HG03442 (cell line): ENCODE measurements at regions not wholly inside any gene's neighbourhood (a gene's known extent, or its start where the extent isn't known, plus 50 kb on each side); places are given as distances from the start of the nearest gene placed in this dataset.
"Not testable (repeated sequence)": the region's sequence is repeated elsewhere in the genome, so short reads cannot be mapped to it uniquely, and the experiment has no call there.

Source experiments
- ATAC-seq: cut with Tn5 transposase; IDR thresholded peaks from one replicate; pipeline ENCODE4 v1.9.1; 2021; ENCODE audit warnings: mild to moderate bottlenecking, moderate library complexity; ENCODE audit not compliant: unreplicated experiment

- ATAC-seq: peak; percentile 51
These were observed 154.1 kb downstream of the ZNF664 start for GRCh38 chr12:124126950-124127655.

GRCh38 chr12:124129132-124129531, 156.1 kb downstream of the ZNF664 start:
- no peak for ATAC-seq

GRCh38 chr12:124130691-124131591, 157.9 kb downstream of the ZNF664 start:
- ATAC-seq: peak; percentile 52

GRCh38 chr12:124131659-124132058, 158.6 kb downstream of the ZNF664 start:
- ATAC-seq: no peak

DNA sequence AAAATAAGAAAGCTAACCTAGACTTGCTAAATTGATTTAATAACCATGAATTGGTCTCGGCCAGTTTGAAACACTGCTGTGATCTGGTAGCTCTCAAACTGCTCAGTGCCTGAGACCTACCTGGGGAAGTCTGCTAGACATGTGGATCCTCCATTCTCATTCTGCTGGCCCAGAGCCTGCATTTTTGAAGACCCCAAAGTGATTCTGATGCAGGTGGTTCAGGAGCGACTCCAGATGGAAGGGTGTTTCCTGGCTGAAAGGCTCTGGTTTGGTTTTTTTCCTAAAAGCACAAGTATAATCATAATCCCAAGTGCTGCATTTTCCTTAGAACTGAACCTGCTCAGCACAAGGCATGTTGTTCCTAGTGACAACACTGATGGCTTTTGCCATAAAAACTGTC, 159.5 kb downstream of the ZNF664 start:
- ATAC-seq: no peak

DNA sequence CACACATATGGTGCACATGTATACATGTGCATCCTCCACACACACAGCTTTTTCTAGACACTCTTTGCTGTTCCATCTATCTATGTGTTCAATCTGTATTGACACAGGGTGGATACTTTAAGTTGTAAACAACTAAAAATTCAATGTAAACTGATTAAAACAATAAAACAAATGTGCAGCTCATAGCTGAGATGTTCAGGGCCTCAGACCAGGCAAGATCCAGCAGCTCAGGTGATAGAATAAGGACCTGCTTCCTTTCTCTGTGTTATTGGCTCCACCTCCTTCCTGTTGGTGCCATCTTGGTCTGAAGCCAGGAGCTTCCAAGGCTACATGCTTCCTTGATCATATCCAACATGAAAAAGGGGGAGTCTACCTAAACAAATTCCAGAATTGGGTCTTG, 158.1 kb upstream of the RFLNA start:
- ATAC-seq: no peak

DNA sequence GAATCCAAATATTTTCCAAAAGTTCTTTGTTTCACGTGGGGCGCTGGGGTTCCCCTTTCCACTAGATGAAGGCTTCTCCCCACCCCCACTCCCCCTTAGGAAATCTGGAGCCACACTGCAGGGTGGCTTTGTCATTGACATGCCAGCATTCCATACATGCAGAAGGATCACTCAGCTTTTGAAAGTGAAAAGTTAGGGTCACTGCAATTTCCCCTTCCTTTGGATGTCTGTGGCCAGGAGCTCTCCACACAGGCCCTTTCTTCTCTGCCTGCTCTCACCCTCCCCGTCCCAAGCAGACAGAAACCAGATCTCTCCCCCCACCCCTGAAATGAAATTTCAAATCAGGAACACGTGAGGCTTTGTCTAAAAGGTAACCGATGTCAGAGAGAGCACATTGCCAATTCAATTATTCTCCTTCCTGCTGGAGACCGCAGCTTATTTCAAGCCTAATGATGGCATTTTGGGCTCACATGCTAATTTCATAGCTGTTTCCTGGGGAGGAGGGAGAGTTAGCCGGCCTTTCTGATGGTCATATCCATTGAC, 153.9 kb upstream of the RFLNA start:
- no peak for ATAC-seq

GRCh38 chr12:124141611-124142010, 153.3 kb upstream of the RFLNA start:
- not testable (repeated sequence) for ATAC-seq

GRCh38 chr12:124142395-124143035, 152.4 kb upstream of the RFLNA start:
- no peak for ATAC-seq

- no peak for ATAC-seq
These were observed 151.2 kb upstream of the RFLNA start for GRCh38 chr12:124143726-124144125.

GRCh38 chr12:124144531-124145194, 150.2 kb upstream of the RFLNA start:
- ATAC-seq: no peak

- no peak for ATAC-seq
These were observed 147.9 kb upstream of the RFLNA start for GRCh38 chr12:124147027-124147426.

DNA sequence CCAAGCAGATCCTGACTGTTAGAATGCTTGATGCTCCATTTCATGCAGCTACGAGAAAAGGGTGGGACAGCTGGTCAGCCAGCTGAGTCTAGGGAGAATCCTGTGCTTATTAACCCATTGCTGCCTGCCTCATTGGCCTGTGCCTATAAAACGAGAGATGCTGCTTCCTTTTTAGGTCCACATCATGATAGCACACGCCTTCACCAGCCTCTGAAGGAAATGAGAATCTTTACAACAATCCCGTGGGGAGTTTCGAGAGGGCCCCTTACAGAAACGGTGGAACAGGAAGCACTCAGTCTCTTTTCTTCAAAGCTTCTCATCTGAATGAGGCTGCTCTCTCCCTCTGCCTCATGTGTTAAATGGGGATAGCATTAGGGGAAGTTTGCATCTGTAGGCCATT, 147.3 kb upstream of the RFLNA start:
- peak; percentile 49 for ATAC-seq

- ATAC-seq: no peak
These were observed 146.2 kb upstream of the RFLNA start for GRCh38 chr12:124148481-124149273.

DNA sequence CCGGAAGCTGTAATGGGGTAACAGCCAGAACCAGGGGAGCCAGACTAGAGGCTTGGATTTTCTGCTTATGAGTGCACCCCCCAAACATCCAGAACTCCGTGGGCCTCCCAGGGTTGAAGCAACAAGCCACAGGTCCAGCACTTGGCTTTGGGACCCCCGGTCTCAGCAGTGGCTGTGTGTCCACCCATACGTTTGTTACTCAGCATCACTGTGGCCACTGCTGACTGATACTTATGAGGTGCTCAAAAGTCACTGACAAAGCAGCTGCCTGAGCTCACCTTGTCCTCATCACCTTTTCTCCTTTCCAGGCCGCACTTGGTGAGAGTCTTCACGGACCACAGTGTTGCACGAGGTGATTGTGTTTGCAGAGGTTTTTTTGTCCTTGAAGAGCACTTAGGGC, 145.6 kb upstream of the RFLNA start:
- no peak for ATAC-seq

- ATAC-seq: no peak
These were observed 144.7 kb upstream of the RFLNA start for GRCh38 chr12:124150168-124150567.

DNA sequence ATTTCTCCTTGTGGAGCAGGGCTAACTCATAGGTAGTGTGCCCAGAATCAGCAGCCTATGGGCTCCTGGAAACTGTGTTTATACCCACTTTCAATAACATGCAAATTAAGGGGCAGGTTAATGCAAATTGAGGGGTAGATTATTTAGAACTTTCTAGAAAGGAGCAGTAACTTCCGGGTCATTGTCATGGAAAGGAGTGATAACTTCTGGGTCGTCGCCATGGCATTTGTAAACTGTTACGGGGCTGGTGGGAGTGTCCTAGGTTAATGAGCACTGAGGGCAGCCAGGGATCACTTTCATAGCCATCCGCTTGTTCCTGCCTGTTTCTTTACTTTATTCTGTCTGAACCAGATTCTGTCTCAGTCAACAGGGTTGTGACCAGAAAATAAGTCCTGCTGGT, 143.3 kb upstream of the RFLNA start:
- no peak for ATAC-seq

GRCh38 chr12:124152731-124153130, 142.2 kb upstream of the RFLNA start:
- ATAC-seq: no peak

DNA sequence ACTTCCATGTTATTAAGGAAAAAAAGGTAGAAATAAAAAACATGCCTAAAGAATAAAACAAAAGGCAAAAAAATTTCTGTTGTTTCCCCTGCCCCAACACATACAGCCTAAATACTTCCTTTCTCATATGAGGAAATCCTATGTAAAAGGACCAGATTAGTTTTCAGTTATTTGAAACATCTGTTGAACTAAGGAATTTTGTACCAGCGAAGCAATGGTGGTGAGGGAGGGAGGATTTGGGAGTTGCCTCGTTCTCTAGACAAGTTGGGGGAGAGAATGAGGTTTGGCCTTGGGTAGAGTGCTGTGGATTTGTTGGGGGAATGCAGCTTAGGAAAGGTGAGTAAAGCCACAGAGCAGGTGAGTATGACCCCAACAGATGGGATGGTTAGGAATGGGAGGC, 141.5 kb upstream of the RFLNA start:
- no peak for ATAC-seq

- ATAC-seq: no peak
These were observed 137.5 kb upstream of the RFLNA start for GRCh38 chr12:124157406-124157805.
